H1 (cell line): ENCODE measurements at regions not wholly inside any gene's neighbourhood (a gene's known extent, or its start where the extent isn't known, plus 50 kb on each side); places are given as distances from the start of the nearest gene placed in this dataset.

Source experiments
- CTCF ChIA-PET: fragments of 300-600 bp; sonication (Branson Sonifier 250); formaldehyde crosslinking; loops from one replicate; lab custom pipeline; 2021; ENCODE audit not compliant: partially characterized antibody; lab: Charles Lee
- POLR2A ChIA-PET: fragments of 300-600 bp; sonication (Branson Sonifier 250); formaldehyde crosslinking; loops from one replicate; lab custom pipeline; 2021; ENCODE audit warnings: inconsistent platforms; ENCODE audit not compliant: partially characterized antibody; lab: Charles Lee
- DNase-seq, 2 experiments: peaks; one replicate each; pipeline versions ENCODE4 v3.0.0 to v3.0.0-alpha.2; 2010 to 2022; ENCODE audit warnings: low spot score in 2 of 2, low read depth in 1 of 2, mixed read lengths in 1 of 2
- FAIRE-seq: peaks from 2 replicates; lab custom pipeline; 2011; peaks lifted over from hg19 to GRCh38; lab: Jason Lieb, UNC
- H2AFZ ChIP-seq: 2 replicates; pipeline ENCODE4 v1.8.1; 2012; ENCODE audit warnings: low read length, inconsistent platforms
- H2AK5ac ChIP-seq: 2 replicates; pipeline ENCODE4 v1.6.1; 2013; ENCODE audit warnings: low read depth, low read length
- H2BK120ac ChIP-seq: replicated peaks from 2 replicates; pipeline ENCODE3; 2013; ENCODE audit warnings: low read depth, low read length, inconsistent platforms
- H2BK12ac ChIP-seq: 2 replicates; pipeline ENCODE4 v1.6.1; 2013; ENCODE audit warnings: low read depth, low read length
- H2BK15ac ChIP-seq: 2 replicates; pipeline ENCODE4 v1.6.1; 2013; ENCODE audit warnings: low read length
- H2BK20ac ChIP-seq: 2 replicates; pipeline ENCODE4 v1.6.1; 2013; ENCODE audit warnings: low read length
- H2BK5ac ChIP-seq: 2 replicates; pipeline ENCODE4 v1.6.1; 2013; ENCODE audit warnings: low read depth, low read length
- H3K14ac ChIP-seq: 2 replicates; pipeline ENCODE4 v1.6.1; 2013; ENCODE audit warnings: inconsistent platforms; ENCODE audit not compliant: insufficient read length
- H3K18ac ChIP-seq: 2 replicates; pipeline ENCODE4 v1.6.1; 2013; ENCODE audit warnings: low read length; ENCODE audit errors: extremely low read depth
- H3K23ac ChIP-seq: 2 replicates; pipeline ENCODE4 v1.6.1; 2013; ENCODE audit warnings: inconsistent platforms; ENCODE audit not compliant: insufficient read length
- H3K23me2 ChIP-seq: 2 replicates; pipeline ENCODE4 v1.6.1; 2013; ENCODE audit warnings: low read depth, low read length
- H3K27ac ChIP-seq: 2 replicates; pipeline ENCODE4 v1.6.1; 2011; ENCODE audit warnings: low read depth, low read length, inconsistent platforms
- H3K27me3 ChIP-seq, 4 experiments: replicated peaks in 1 of 4; 1 replicate in 1 of 4; 2 replicates in 3 of 4; pipeline versions ENCODE4 v1.6.1 to v1.8.1; 2011 to 2013; ENCODE audit warnings: low read length in 3 of 4, mild to moderate bottlenecking in 3 of 4, inconsistent platforms in 2 of 4, mixed read lengths in 2 of 4, moderate library complexity in 1 of 4; ENCODE audit not compliant: control insufficient read depth in 3 of 4, insufficient read depth in 3 of 4; ENCODE audit errors: extremely low read depth in 1 of 4
- H3K36me3 ChIP-seq, 4 experiments: 2 replicates each; pipeline versions ENCODE4 v1.6.1 to v1.8.1; 2011 to 2013; ENCODE audit warnings: mild to moderate bottlenecking in 4 of 4, low read length in 3 of 4, moderate library complexity in 2 of 4, control low read depth in 1 of 4, inconsistent platforms in 1 of 4; ENCODE audit not compliant: insufficient read depth in 4 of 4, control insufficient read depth in 2 of 4
- H3K4ac ChIP-seq: replicated peaks from 2 replicates; pipeline ENCODE3; 2013; ENCODE audit warnings: low read length, low read depth, mixed read lengths, inconsistent platforms; ENCODE audit not compliant: insufficient read length
- H3K4me1 ChIP-seq, 4 experiments: replicated peaks in 1 of 4; 1 replicate in 1 of 4; 2 replicates in 3 of 4; pipeline versions ENCODE4 v1.6.1 to v1.8.1; 2011 to 2013; ENCODE audit warnings: low read length in 3 of 4, inconsistent platforms in 2 of 4, mixed read lengths in 1 of 4; ENCODE audit not compliant: insufficient read depth in 4 of 4, control insufficient read depth in 3 of 4
- H3K4me2 ChIP-seq, 2 experiments: 2 replicates each; pipeline versions ENCODE4 v1.6.1 to v1.8.1; 2011 to 2013; ENCODE audit warnings: low read depth in 2 of 2, low read length in 2 of 2, control low read depth in 1 of 2, inconsistent platforms in 1 of 2, mild to moderate bottlenecking in 1 of 2; ENCODE audit not compliant: insufficient read depth in 1 of 2
- H3K4me3 ChIP-seq, 4 experiments: fragments of 200-600, 300-600 bp in 1 of 4; sonication (generic), shearing (Covaris generic), sonication (Bioruptor Twin) in 1 of 4; 2 replicates each; pipeline versions ENCODE4 v1.5.1 to v1.8.1; 2011 to 2016; ENCODE audit warnings: low read length in 4 of 4, low read depth in 3 of 4, control low read depth in 2 of 4, inconsistent platforms in 2 of 4, mild to moderate bottlenecking in 2 of 4, mixed read lengths in 1 of 4, moderate library complexity in 1 of 4; ENCODE audit not compliant: insufficient read depth in 2 of 4; ENCODE audit errors: extremely low read depth in 1 of 4
- H3K56ac ChIP-seq: replicated peaks from 2 replicates; pipeline ENCODE3; 2013; ENCODE audit warnings: low read depth, mild to moderate bottlenecking, mixed read lengths, low read length, inconsistent platforms; ENCODE audit not compliant: insufficient read length
- H3K79me1 ChIP-seq: 2 replicates; pipeline ENCODE4 v1.6.1; 2013; ENCODE audit warnings: low read depth, low read length, control low read depth
- H3K79me2 ChIP-seq, 2 experiments: 2 replicates each; pipeline versions ENCODE4 v1.6.1 to v1.8.1; 2012 to 2013; ENCODE audit warnings: low read length in 2 of 2, mild to moderate bottlenecking in 2 of 2, inconsistent platforms in 1 of 2; ENCODE audit not compliant: insufficient read depth in 2 of 2, control insufficient read depth in 1 of 2
- H3K9ac ChIP-seq, 4 experiments: replicated peaks in 1 of 4; 1 replicate in 1 of 4; 2 replicates in 3 of 4; pipeline versions ENCODE4 v1.6.1 to v1.8.1; 2011 to 2013; ENCODE audit warnings: low read depth in 3 of 4, low read length in 3 of 4, control low read depth in 2 of 4, mild to moderate bottlenecking in 2 of 4, moderate library complexity in 2 of 4, inconsistent platforms in 1 of 4; ENCODE audit errors: extremely low read depth in 1 of 4
- H3K9me3 ChIP-seq, 2 experiments: 2 replicates each; pipeline versions ENCODE4 v1.6.1 to v1.8.1; 2012 to 2013; ENCODE audit warnings: mild to moderate bottlenecking in 2 of 2, moderate library complexity in 2 of 2, control low read depth in 1 of 2, inconsistent platforms in 1 of 2, low read depth in 1 of 2, low read length in 1 of 2, mixed read lengths in 1 of 2; ENCODE audit not compliant: insufficient read depth in 2 of 2
- H4K20me1 ChIP-seq, 2 experiments: replicated peaks in 1 of 2; 2 replicates each; pipeline versions ENCODE3 to v1.8.1; 2011 to 2013; ENCODE audit warnings: inconsistent platforms in 2 of 2, low read length in 2 of 2, mild to moderate bottlenecking in 1 of 2; ENCODE audit not compliant: insufficient read depth in 2 of 2, control insufficient read depth in 1 of 2
- H4K5ac ChIP-seq: 2 replicates; pipeline ENCODE4 v1.6.1; 2013; ENCODE audit warnings: low read length, low read depth, mixed read lengths, inconsistent platforms; ENCODE audit not compliant: insufficient read length
- H4K8ac ChIP-seq: 2 replicates; pipeline ENCODE4 v1.8.0; 2013; ENCODE audit warnings: mild to moderate bottlenecking, moderate library complexity, low read length, inconsistent platforms; ENCODE audit not compliant: insufficient read depth; ENCODE audit errors: extremely low read depth
- H4K91ac ChIP-seq: replicated peaks from 2 replicates; pipeline ENCODE3; 2013; ENCODE audit warnings: low read length, mixed read lengths, inconsistent platforms; ENCODE audit not compliant: insufficient read length
- CHD2 ChIP-seq: IDR thresholded peaks from 2 replicates; pipeline ENCODE4 v1.6.1; 2012; ENCODE audit warnings: low read length, improper control_type of control experiment
- EZH2 ChIP-seq: fragments of 200-600 bp; sonication (generic); IDR thresholded peaks from 2 replicates; pipeline ENCODE4 v1.7.1; 2012; ENCODE audit warnings: low read depth, mild to moderate bottlenecking, moderate library complexity, low read length, inconsistent platforms; ENCODE audit not compliant: severe bottlenecking
- FOSL1 ChIP-seq: IDR thresholded peaks from 2 replicates; pipeline ENCODE4 v1.6.1; 2011; ENCODE audit warnings: mild to moderate bottlenecking, low read depth, low read length, moderate library complexity; ENCODE audit not compliant: insufficient read depth
- JUND ChIP-seq: IDR thresholded peaks from 2 replicates; pipeline ENCODE4 v1.6.1; 2011; ENCODE audit warnings: mild to moderate bottlenecking, improper control_type of control experiment, low read length
- MAX ChIP-seq: IDR thresholded peaks from 2 replicates; pipeline ENCODE4 v1.6.1; 2012; ENCODE audit warnings: inconsistent platforms
- PHF8 ChIP-seq: fragments of 200-600 bp; sonication (generic); conservative IDR thresholded peaks from 2 replicates; pipeline ENCODE4 v1.7.1; 2012; ENCODE audit warnings: low read depth, mild to moderate bottlenecking, inconsistent platforms, low read length, moderate library complexity
- POLR2A ChIP-seq, 2 experiments: IDR thresholded peaks; 1 replicate in 1 of 2; 2 replicates in 1 of 2; pipeline ENCODE4 v1.6.1; 2011; ENCODE audit warnings: low read depth in 2 of 2, low read length in 2 of 2, mild to moderate bottlenecking in 2 of 2; ENCODE audit errors: control extremely low read depth in 1 of 2
- POU5F1 ChIP-seq: IDR thresholded peaks from 2 replicates; pipeline ENCODE4 v1.6.1; 2011; ENCODE audit warnings: low read depth, mild to moderate bottlenecking, low read length, moderate library complexity
- RFX5 ChIP-seq: IDR thresholded peaks from 2 replicates; pipeline ENCODE4 v1.6.1; 2011; ENCODE audit warnings: low read depth, low read length, improper control_type of control experiment, borderline replicate concordance
- TAF7 ChIP-seq: optimal IDR thresholded peaks from 2 replicates; pipeline ENCODE3; 2011; ENCODE audit warnings: low read depth, mild to moderate bottlenecking, inconsistent platforms, low read length, moderate library complexity, borderline replicate concordance
- WGBS, 2 experiments: shearing (Covaris generic) in 1 of 2; methylation state at CpG; one replicate each; pipeline versions ENCODE4 v1.1.6 to v1.1.7; 2013 to 2015; ENCODE audit warnings: low lambda C conversion rate in 2 of 2, mixed read lengths in 2 of 2, inconsistent platforms in 1 of 2, low coverage in 1 of 2, missing lambda C conversion rate in 1 of 2; ENCODE audit not compliant: insufficient replicate concordance in 2 of 2, insufficient coverage in 1 of 2, insufficient read length in 1 of 2; ENCODE audit errors: extremely low coverage in 1 of 2, missing lambda C conversion rate in 1 of 2; 5-methylcytosine and 5-hydroxymethylcytosine counted together

GRCh38 chr5:125521289-125521688 lies 774.9 kb upstream of the ZNF608 start:
- Histone ChIP-seq H3K4me1 (peaks cover 0 to 3% (median 0%) of the 10 kb centered on the region in 4 experiments; a peak in 1 of 7 replicates), H3K79me2 (no peaks in the 10 kb centered on the region), H3K36me3 (no peaks in the 10 kb centered on the region), H2BK5ac (no peak overlapping the region), H3K27me3 (no peaks in the 10 kb centered on the region), H3K9me3 (no peaks in the 10 kb centered on the region), H2BK15ac (no peak overlapping the region), H2AFZ (no peak overlapping the region), H2BK20ac (no peak overlapping the region), H3K79me1 (no peaks in the 10 kb centered on the region), H3K18ac (no peak overlapping the region), H4K91ac (no peak overlapping the region), H3K9ac (no peak overlapping the region), H3K27ac (no peak overlapping the region), H3K23me2 (no peaks in the 10 kb centered on the region), H2AK5ac (no peak overlapping the region), H3K4me2 (no peak overlapping the region), H4K20me1 (no peaks in the 10 kb centered on the region), H4K8ac (no peak overlapping the region), H3K23ac (no peak overlapping the region), H3K56ac (no peak overlapping the region), H3K4ac (no peak overlapping the region), H2BK12ac (no peak overlapping the region), H2BK120ac (no peak overlapping the region), H4K5ac (no peak overlapping the region), H3K14ac (no peak overlapping the region), H3K4me3 (no peak overlapping the region)
- ChIA-PET CTCF (no interaction called here), POLR2A (interaction anchor here (0.8 kb wide), 1 partner anchor 399 kb away, joined by 4 read pairs; no protein-coding TSS in a partner anchor)
- DNase-seq (no peak), FAIRE-seq (no peak)
- TF ChIP-seq PHF8: no peak
- TF ChIP-seq FOSL1: no peak
- TF ChIP-seq RFX5: no peak
- no peak for TF ChIP-seq CHD2
- no peak for TF ChIP-seq TAF7
- no peak for TF ChIP-seq EZH2
- no peak for TF ChIP-seq POLR2A (IDR thresholded peaks at IDR 0.05; ENCODE audit: control extremely low read depth in 1 of 2, low read depth in 2 of 2, low read length in 2 of 2)
- no peak for TF ChIP-seq JUND
- TF ChIP-seq MAX: no peak
- TF ChIP-seq POU5F1: no peak
- 31% methylated on average over 1 of the region's 1 CpG; no CpG with 5 or more reads in 1 of the 2 experiments for WGBS, 2 experiments
